ENCODE measurements at regions not wholly inside any gene's neighbourhood (a gene's known extent, or its start where the extent isn't known, plus 50 kb on each side); places are given as distances from the start of the nearest gene placed in this dataset.

DNA sequence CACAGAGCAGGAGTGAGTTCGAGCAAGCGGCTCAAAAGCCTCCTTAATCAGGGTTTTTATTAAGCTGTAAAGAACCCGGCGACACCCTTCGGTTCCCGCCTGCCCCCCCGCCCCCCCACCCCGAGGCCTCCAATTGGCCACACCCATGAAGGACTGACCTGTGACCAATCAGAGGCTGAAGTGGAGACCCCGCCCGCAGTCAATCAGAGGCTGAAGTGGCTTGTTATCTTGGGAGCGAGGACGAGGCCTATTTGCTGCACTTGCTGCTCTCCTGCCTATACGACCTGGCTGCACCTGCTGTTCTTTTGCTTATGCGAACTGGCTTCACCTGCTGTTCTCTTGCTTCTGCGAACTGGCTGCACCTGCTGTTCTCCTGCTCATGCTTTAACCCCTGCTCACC is 844.9 kb downstream of the OLFM4 start:
- no peak overlapping the region for H3K9ac ChIP-seq (ENCODE audit: low read length)
- H3K4me1 ChIP-seq (ENCODE audit: insufficient read depth, low read length), result no peaks in the 10 kb centered on the region
- H3K27ac ChIP-seq (ENCODE audit: low read depth, low read length), result no peak overlapping the region
- H3K9me3 ChIP-seq (ENCODE audit: low read length), result no peaks in the 10 kb centered on the region
- no peaks in the 10 kb centered on the region for H3K36me3 ChIP-seq (ENCODE audit: insufficient read depth, low read length)
- H3K4me3 ChIP-seq (ENCODE audit: low read depth in 1 of 2, low read length in 2 of 2), result no peak overlapping the region
- H3K27me3 ChIP-seq (ENCODE audit: control insufficient read depth in 1 of 2, insufficient read depth in 2 of 2, low read length in 2 of 2), result no peaks in the 10 kb centered on the region

GRCh38 chr13:53878861-53879260 is 850.2 kb downstream of the OLFM4 start:
- Histone ChIP-seq H3K27me3 (ENCODE audit: control insufficient read depth in 1 of 2, insufficient read depth in 2 of 2, low read length in 2 of 2) (no peaks in the 10 kb centered on the region), H3K36me3 (ENCODE audit: insufficient read depth, low read length) (no peaks in the 10 kb centered on the region), H3K9me3 (ENCODE audit: low read length) (no peaks in the 10 kb centered on the region), H3K4me1 (ENCODE audit: insufficient read depth, low read length) (no peaks in the 10 kb centered on the region), H3K4me3 (ENCODE audit: low read depth in 1 of 2, low read length in 2 of 2) (no peak overlapping the region), H3K9ac (ENCODE audit: low read length) (no peak overlapping the region), H3K27ac (ENCODE audit: low read depth, low read length) (no peak overlapping the region)

DNA sequence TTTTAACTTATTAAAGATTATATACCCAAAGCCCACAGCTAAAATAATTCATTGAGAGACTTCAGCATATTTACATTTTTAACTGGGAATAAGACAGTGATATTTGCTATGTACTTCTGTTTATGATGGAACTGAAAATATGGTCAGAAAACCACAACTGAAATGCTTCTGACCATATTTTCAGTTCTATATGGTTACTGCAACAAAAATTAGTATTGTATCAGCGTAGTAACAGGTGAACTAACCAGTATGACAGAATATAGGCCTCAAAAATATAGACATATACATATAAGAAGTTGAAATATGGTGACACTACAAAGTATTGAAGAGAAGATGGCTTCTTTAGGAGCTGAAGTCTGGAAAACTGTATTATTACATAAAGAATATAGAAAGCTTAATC is 857.4 kb downstream of the OLFM4 start:
- Histone ChIP-seq H3K9me3 (ENCODE audit: low read length) (no peaks in the 10 kb centered on the region), H3K4me3 (ENCODE audit: low read depth in 1 of 2, low read length in 2 of 2) (no peak overlapping the region), H3K27me3 (ENCODE audit: control insufficient read depth in 1 of 2, insufficient read depth in 2 of 2, low read length in 2 of 2) (no peaks in the 10 kb centered on the region), H3K4me1 (ENCODE audit: insufficient read depth, low read length) (no peaks in the 10 kb centered on the region), H3K36me3 (ENCODE audit: insufficient read depth, low read length) (no peaks in the 10 kb centered on the region), H3K9ac (ENCODE audit: low read length) (no peak overlapping the region), H3K27ac (ENCODE audit: low read depth, low read length) (no peak overlapping the region)

GRCh38 chr13:53890696-53891095 is 862.1 kb downstream of the OLFM4 start:
- Histone ChIP-seq H3K4me3 (ENCODE audit: low read depth in 1 of 2, low read length in 2 of 2) (no peak overlapping the region), H3K9ac (ENCODE audit: low read length) (no peak overlapping the region), H3K36me3 (ENCODE audit: insufficient read depth, low read length) (no peaks in the 10 kb centered on the region), H3K27ac (ENCODE audit: low read depth, low read length) (no peak overlapping the region), H3K4me1 (ENCODE audit: insufficient read depth, low read length) (no peaks in the 10 kb centered on the region), H3K9me3 (ENCODE audit: low read length) (no peaks in the 10 kb centered on the region), H3K27me3 (ENCODE audit: control insufficient read depth in 1 of 2, insufficient read depth in 2 of 2, low read length in 2 of 2) (no peaks in the 10 kb centered on the region)

DNA sequence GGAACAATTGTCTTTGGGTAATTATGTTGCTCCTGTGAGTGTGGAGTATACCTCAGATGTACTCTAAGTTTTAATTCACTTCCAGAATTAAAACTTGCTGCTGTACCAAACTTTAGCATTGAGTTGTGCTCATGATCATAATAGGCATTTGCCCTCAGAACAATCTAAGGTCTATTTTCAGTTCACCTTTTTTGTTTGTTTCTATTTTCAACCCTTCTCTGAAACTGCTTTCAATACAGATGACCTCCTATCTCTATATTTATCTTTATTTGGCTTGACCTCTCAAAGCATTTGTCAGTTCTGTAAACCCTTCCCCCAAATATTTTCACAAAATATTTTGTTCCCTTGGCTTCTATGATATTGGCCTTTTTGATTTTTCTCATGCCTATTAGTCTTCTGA is 873.0 kb downstream of the OLFM4 start:
- no peaks in the 10 kb centered on the region for H3K36me3 ChIP-seq (ENCODE audit: insufficient read depth, low read length)
- H3K9ac ChIP-seq (ENCODE audit: low read length), result no peak overlapping the region
- no peaks in the 10 kb centered on the region for H3K9me3 ChIP-seq (ENCODE audit: low read length)
- H3K27me3 ChIP-seq (ENCODE audit: control insufficient read depth in 1 of 2, insufficient read depth in 2 of 2, low read length in 2 of 2), result no peaks in the 10 kb centered on the region
- no peaks in the 10 kb centered on the region for H3K4me1 ChIP-seq (ENCODE audit: insufficient read depth, low read length)
- no peak overlapping the region for H3K27ac ChIP-seq (ENCODE audit: low read depth, low read length)
- no peak overlapping the region for H3K4me3 ChIP-seq (ENCODE audit: low read depth in 1 of 2, low read length in 2 of 2)

DNA sequence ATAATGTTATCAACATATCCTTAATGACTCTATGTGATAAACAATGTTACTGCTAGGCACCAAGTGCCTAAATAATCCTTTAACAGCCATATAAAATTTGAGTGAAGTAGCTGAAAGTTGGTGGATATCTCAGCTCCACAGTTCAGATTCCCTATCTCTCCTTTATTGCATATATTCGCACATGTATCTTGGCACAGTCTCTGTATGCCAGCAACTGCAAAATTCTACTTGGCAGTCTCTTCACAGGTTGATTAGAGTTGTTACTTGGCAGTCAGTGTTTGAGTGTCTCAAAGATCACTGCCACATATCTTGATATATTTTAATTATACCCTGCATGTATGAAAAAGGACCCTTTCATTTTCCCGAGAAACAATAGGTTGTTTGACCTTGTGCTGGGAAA is 879.3 kb downstream of the OLFM4 start:
- H3K4me3 ChIP-seq (ENCODE audit: low read depth in 1 of 2, low read length in 2 of 2), result no peak overlapping the region
- H3K9ac ChIP-seq (ENCODE audit: low read length), result no peak overlapping the region
- no peaks in the 10 kb centered on the region for H3K9me3 ChIP-seq (ENCODE audit: low read length)
- no peak overlapping the region for H3K27ac ChIP-seq (ENCODE audit: low read depth, low read length)
- H3K36me3 ChIP-seq (ENCODE audit: insufficient read depth, low read length), result no peaks in the 10 kb centered on the region
- H3K27me3 ChIP-seq (ENCODE audit: control insufficient read depth in 1 of 2, insufficient read depth in 2 of 2, low read length in 2 of 2), result no peaks in the 10 kb centered on the region
- H3K4me1 ChIP-seq (ENCODE audit: insufficient read depth, low read length), result no peaks in the 10 kb centered on the region

- H3K27me3 ChIP-seq (ENCODE audit: control insufficient read depth in 1 of 2, insufficient read depth in 2 of 2, low read length in 2 of 2), result no peaks in the 10 kb centered on the region
- no peak overlapping the region for H3K27ac ChIP-seq (ENCODE audit: low read depth, low read length)
- no peak overlapping the region for H3K9ac ChIP-seq (ENCODE audit: low read length)
- no peak overlapping the region for H3K4me3 ChIP-seq (ENCODE audit: low read depth in 1 of 2, low read length in 2 of 2)
- no peaks in the 10 kb centered on the region for H3K4me1 ChIP-seq (ENCODE audit: insufficient read depth, low read length)
- no peaks in the 10 kb centered on the region for H3K36me3 ChIP-seq (ENCODE audit: insufficient read depth, low read length)
- no peaks in the 10 kb centered on the region for H3K9me3 ChIP-seq (ENCODE audit: low read length)
These were observed 892.3 kb downstream of the OLFM4 start for GRCh38 chr13:53920916-53921315.

DNA sequence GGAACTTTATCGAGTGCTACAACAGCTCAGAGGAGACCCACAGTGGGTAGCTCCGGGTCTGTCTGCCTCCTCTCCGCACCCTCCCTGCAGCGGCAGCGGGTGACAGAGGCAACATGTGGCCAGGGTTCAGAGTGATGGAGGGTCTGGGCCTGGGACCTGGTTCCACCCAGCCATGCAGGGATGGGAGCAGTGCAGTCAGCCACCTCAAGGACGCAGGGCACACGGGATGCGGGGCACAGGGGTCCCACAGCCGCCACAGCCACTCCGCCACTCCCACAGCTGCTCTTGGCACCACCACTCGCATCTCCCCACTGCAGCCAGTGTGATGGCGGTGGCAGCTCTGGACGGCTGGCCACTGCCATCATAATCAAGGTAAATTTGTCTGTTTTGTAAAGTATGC is 892.9 kb downstream of the OLFM4 start:
- Histone ChIP-seq H3K4me1 (ENCODE audit: insufficient read depth, low read length) (no peaks in the 10 kb centered on the region), H3K27ac (ENCODE audit: low read depth, low read length) (no peak overlapping the region), H3K36me3 (ENCODE audit: insufficient read depth, low read length) (no peaks in the 10 kb centered on the region), H3K9ac (ENCODE audit: low read length) (no peak overlapping the region), H3K4me3 (ENCODE audit: low read depth in 1 of 2, low read length in 2 of 2) (no peak overlapping the region), H3K9me3 (ENCODE audit: low read length) (no peaks in the 10 kb centered on the region), H3K27me3 (ENCODE audit: control insufficient read depth in 1 of 2, insufficient read depth in 2 of 2, low read length in 2 of 2) (no peaks in the 10 kb centered on the region)

GRCh38 chr13:53941588-53942190 is 913.1 kb downstream of the OLFM4 start:
- no peak overlapping the region for H3K27ac ChIP-seq (ENCODE audit: low read depth, low read length)
- H3K27me3 ChIP-seq (ENCODE audit: control insufficient read depth in 1 of 2, insufficient read depth in 2 of 2, low read length in 2 of 2), result no peaks in the 10 kb centered on the region
- no peaks in the 10 kb centered on the region for H3K4me1 ChIP-seq (ENCODE audit: insufficient read depth, low read length)
- H3K9me3 ChIP-seq (ENCODE audit: low read length), result no peaks in the 10 kb centered on the region
- H3K9ac ChIP-seq (ENCODE audit: low read length), result no peak overlapping the region
- H3K4me3 ChIP-seq (ENCODE audit: low read depth in 1 of 2, low read length in 2 of 2), result no peak overlapping the region
- H3K36me3 ChIP-seq (ENCODE audit: insufficient read depth, low read length), result no peaks in the 10 kb centered on the region

GRCh38 chr13:53946500-53946899 is 917.9 kb downstream of the OLFM4 start:
- Histone ChIP-seq H3K9ac (ENCODE audit: low read length) (no peak overlapping the region), H3K4me3 (ENCODE audit: low read depth in 1 of 2, low read length in 2 of 2) (no peak overlapping the region)

GRCh38 chr13:53953183-53953582 is 924.6 kb downstream of the OLFM4 start:
- no peaks in the 10 kb centered on the region for H3K9me3 ChIP-seq (ENCODE audit: low read length)
- H3K4me1 ChIP-seq (ENCODE audit: insufficient read depth, low read length), result peaks cover 13% of the 10 kb centered on the region
- H3K4me3 ChIP-seq (ENCODE audit: low read depth in 1 of 2, low read length in 2 of 2), result no peak overlapping the region
- H3K36me3 ChIP-seq (ENCODE audit: insufficient read depth, low read length), result no peaks in the 10 kb centered on the region
- no peak overlapping the region for H3K9ac ChIP-seq (ENCODE audit: low read length)
- H3K27ac ChIP-seq (ENCODE audit: low read depth, low read length), result no peak overlapping the region
- H3K27me3 ChIP-seq (ENCODE audit: control insufficient read depth in 1 of 2, insufficient read depth in 2 of 2, low read length in 2 of 2), result no peaks in the 10 kb centered on the region

More at GRCh38 chr13:53946500-53946899, 917.9 kb downstream of the OLFM4 start:
- Histone ChIP-seq H3K9me3 (ENCODE audit: low read length) (no peaks in the 10 kb centered on the region), H3K27me3 (ENCODE audit: control insufficient read depth in 1 of 2, insufficient read depth in 2 of 2, low read length in 2 of 2) (no peaks in the 10 kb centered on the region), H3K36me3 (ENCODE audit: insufficient read depth, low read length) (no peaks in the 10 kb centered on the region), H3K27ac (ENCODE audit: low read depth, low read length) (no peak overlapping the region), H3K4me1 (ENCODE audit: insufficient read depth, low read length) (no peaks in the 10 kb centered on the region)

All from muscle layer of colon (tissue), 2 donors.